Hematopoietic multipotent progenitor cell treated with erythropoietin and hydrocortisone succinate and interleukin-3 and kit ligand, for 15 days (in vitro differentiated cells): ENCODE measurements at regions not wholly inside any gene's neighbourhood (a gene's known extent, or its start where the extent isn't known, plus 50 kb on each side); places are given as distances from the start of the nearest gene placed in this dataset.

ENCODE experiments used
- DNase-seq: peaks from one replicate; pipeline ENCODE4 v3.0.0-alpha.2; 2015; ENCODE audit warnings: low spot score

- DNase-seq: no peak
Observed at GRCh38 chr6:139577124-139577762, 202.8 kb upstream of the CITED2 start.

GRCh38 chr6:139572001-139572400 is 197.6 kb upstream of the CITED2 start:
- DNase-seq: no peak

- DNase-seq: no peak
Observed at GRCh38 chr6:139570166-139570565, 195.7 kb upstream of the CITED2 start.

GRCh38 chr6:139569566-139569965 is 195.1 kb upstream of the CITED2 start:
- no peak for DNase-seq

GRCh38 chr6:139568956-139569538 is 194.6 kb upstream of the CITED2 start:
- no peak for DNase-seq

- no peak for DNase-seq
Observed at GRCh38 chr6:139568151-139568955, 193.9 kb upstream of the CITED2 start.

GRCh38 chr6:139567095-139567494 is 192.6 kb upstream of the CITED2 start:
- no peak for DNase-seq

- no peak for DNase-seq
Observed at GRCh38 chr6:139565591-139565990, 191.1 kb upstream of the CITED2 start.

GRCh38 chr6:139557547-139557946 is 183.1 kb upstream of the CITED2 start:
- DNase-seq: no peak

GRCh38 chr6:139556532-139556931 is 182.1 kb upstream of the CITED2 start:
- DNase-seq: no peak

- DNase-seq: no peak
Observed at GRCh38 chr6:139553916-139554315, 179.5 kb upstream of the CITED2 start.

GRCh38 chr6:139551376-139551775 is 176.9 kb upstream of the CITED2 start:
- no peak for DNase-seq

- DNase-seq: no peak
Observed at GRCh38 chr6:139550361-139550760, 175.9 kb upstream of the CITED2 start.

GRCh38 chr6:139549561-139550070 is 175.2 kb upstream of the CITED2 start:
- no peak for DNase-seq

- DNase-seq: no peak
Observed at GRCh38 chr6:139547804-139548203, 173.4 kb upstream of the CITED2 start.

- DNase-seq: no peak
Observed at GRCh38 chr6:139547122-139547776, 172.8 kb upstream of the CITED2 start.

- DNase-seq: no peak
Observed at GRCh38 chr6:139546106-139546472, 171.6 kb upstream of the CITED2 start.

- peak; percentile 17 for DNase-seq
Observed at GRCh38 chr6:139545206-139546105, 171.0 kb upstream of the CITED2 start.

GRCh38 chr6:139544701-139545057 is 170.2 kb upstream of the CITED2 start:
- peak; percentile 47 for DNase-seq

GRCh38 chr6:139542351-139542750 is 167.9 kb upstream of the CITED2 start:
- DNase-seq: no peak

- no peak for DNase-seq
Observed at GRCh38 chr6:139540894-139541293, 166.4 kb upstream of the CITED2 start.

- no peak for DNase-seq
Observed at GRCh38 chr6:139540276-139540675, 165.8 kb upstream of the CITED2 start.
